Activated naive CD8-positive, alpha-beta T cell (primary cell): ENCODE measurements at regions not wholly inside any gene's neighbourhood (a gene's known extent, or its start where the extent isn't known, plus 50 kb on each side); places are given as distances from the start of the nearest gene placed in this dataset.

Source experiments
- H3K27ac Mint-ChIP-seq: one replicate; pipeline ENCODE4 v1.8.0; 2021; ENCODE audit warnings: mixed read lengths
- H3K27me3 Mint-ChIP-seq: one replicate; pipeline ENCODE4 v1.8.0; 2021; ENCODE audit warnings: mixed read lengths
- H3K36me3 Mint-ChIP-seq: one replicate; pipeline ENCODE4 v1.8.0; 2021; ENCODE audit warnings: mixed read lengths
- H3K4me1 Mint-ChIP-seq: one replicate; pipeline ENCODE4 v1.8.0; 2021; ENCODE audit warnings: low read depth, mixed read lengths
- H3K4me3 Mint-ChIP-seq: one replicate; pipeline ENCODE4 v1.8.0; 2021; ENCODE audit warnings: mild to moderate bottlenecking, mixed read lengths
- H3K9me3 Mint-ChIP-seq: one replicate; pipeline ENCODE4 v1.8.0; 2021; ENCODE audit warnings: low read depth, mixed read lengths

- Mint-ChIP-seq H3K36me3 (no peaks in the 10 kb centered on the region), H3K4me1 (no peaks in the 10 kb centered on the region), H3K27ac (no peak overlapping the region), H3K9me3 (peaks cover 5% of the 10 kb centered on the region), H3K27me3 (peaks cover 8% of the 10 kb centered on the region), H3K4me3 (no peak overlapping the region)
Observed at GRCh38 chr2:2389215-2389614, 58.1 kb upstream of the MYT1L start.
